GM21619 (cell line): ENCODE measurements at regions not wholly inside any gene's neighbourhood (a gene's known extent, or its start where the extent isn't known, plus 50 kb on each side); places are given as distances from the start of the nearest gene placed in this dataset.

ENCODE experiments used
- ATAC-seq: cut with Tn5 transposase; IDR thresholded peaks from one replicate; pipeline ENCODE4 v1.9.1; 2021; ENCODE audit not compliant: unreplicated experiment

GRCh38 chr14:44720707-44721106, 213.6 kb upstream of the FSCB start:
- no peak for ATAC-seq

DNA sequence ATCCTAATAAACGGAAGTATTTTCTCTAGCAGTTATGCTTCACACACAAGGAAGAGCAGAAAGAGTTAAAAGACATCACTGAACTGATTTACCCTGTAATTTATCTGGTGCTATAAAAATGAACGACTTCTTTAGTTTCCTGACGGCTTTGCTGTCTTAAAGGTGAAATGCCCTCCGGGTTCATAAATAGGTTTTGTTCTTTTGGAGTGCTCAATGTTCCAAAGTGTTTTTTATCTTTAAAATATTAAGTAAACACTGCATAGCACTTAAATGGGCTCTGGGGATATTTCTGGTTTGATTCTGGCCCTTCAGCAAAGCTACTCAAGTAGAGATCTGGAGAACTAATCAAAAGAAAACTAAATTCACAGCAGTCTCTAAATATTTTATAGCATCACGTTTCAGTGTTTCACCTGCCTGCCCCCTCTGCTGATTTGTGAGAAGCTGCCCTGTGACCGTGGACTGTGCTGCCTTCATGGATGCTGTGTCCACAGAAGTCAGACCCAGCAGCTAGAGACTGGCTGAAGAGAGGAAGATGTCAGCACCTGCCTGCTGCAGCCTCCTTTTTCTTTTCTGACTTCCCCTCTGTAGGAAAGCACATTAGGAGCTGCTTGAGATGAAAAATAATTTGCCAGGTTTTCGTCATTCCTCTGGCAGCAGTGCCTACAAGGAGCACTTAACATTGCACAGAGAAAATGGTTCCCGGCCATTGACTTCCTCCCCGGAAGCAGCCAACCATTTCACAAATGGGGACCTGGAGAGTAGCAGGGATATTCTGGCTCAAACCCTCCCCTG, 205.1 kb upstream of the FSCB start:
- no peak for ATAC-seq

- no peak for ATAC-seq
These were observed 194.6 kb upstream of the FSCB start for GRCh38 chr14:44701563-44702263.

- ATAC-seq, result no peak
These were observed 193.6 kb upstream of the FSCB start for GRCh38 chr14:44700694-44701093.

GRCh38 chr14:44700184-44700583, 193.1 kb upstream of the FSCB start:
- no peak for ATAC-seq

DNA sequence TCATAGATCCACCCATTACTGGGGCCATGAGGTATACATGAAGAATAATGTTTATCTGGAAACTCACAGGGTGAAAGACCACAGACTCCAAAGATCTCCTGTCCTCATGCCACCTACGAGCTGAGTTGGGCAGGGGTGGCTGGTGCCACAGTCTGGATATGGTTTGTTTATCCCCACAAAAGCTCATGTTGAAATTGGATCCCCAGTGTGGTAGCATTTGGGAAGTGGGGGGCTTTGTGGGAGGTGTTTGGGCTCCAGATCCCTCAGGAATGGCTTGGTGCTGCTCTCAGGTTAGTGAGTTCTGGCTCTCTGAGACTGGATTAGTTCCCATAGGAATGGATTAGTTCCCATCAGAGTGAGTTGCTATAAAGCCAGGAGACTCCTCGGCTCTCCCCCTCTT, 192.3 kb upstream of the FSCB start:
- no peak for ATAC-seq

GRCh38 chr14:44669496-44669895, 162.4 kb upstream of the FSCB start:
- ATAC-seq, result no peak

DNA sequence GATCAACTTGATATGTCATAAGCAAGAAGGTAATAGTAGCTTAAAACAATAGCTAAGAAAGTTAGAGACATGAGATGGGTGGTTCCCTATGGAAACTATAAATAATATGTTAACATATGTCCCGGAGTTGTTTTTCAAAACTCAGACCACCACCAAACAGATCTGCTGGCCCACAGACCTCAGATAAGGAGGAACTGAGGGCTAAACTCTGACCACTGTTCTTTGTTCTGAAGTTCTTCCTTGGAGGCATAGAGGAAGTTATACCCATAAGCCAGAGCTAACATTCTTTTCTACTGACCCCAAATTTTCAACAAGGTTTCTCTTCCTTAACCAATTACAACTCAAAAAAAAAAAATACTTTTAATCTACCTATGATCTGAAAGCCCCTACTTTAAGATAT, 156.1 kb upstream of the FSCB start:
- no peak for ATAC-seq

GRCh38 chr14:44662250-44662891, 155.3 kb upstream of the FSCB start:
- no peak for ATAC-seq

DNA sequence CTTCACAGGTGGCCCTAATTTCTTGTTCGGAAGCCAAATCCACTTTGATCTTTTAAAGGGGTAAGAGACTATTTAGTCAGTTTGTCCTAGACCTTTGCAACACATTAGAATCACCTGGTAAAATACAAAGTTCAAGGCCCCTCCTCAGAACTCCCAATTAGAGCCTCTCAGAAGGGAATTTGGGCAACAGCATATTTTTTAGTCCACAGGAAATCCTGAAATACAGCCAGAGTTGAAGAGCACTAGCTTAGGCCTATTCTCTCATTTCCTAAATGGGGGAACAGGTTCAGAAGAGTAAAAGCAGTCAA, 151.3 kb upstream of the FSCB start:
- no peak for ATAC-seq

- ATAC-seq, result no peak
These were observed 150.8 kb upstream of the FSCB start for GRCh38 chr14:44657696-44658388.

GRCh38 chr14:44657203-44657602, 150.1 kb upstream of the FSCB start:
- ATAC-seq, result no peak

- no peak for ATAC-seq
These were observed 147.5 kb upstream of the FSCB start for GRCh38 chr14:44654591-44654990.

DNA sequence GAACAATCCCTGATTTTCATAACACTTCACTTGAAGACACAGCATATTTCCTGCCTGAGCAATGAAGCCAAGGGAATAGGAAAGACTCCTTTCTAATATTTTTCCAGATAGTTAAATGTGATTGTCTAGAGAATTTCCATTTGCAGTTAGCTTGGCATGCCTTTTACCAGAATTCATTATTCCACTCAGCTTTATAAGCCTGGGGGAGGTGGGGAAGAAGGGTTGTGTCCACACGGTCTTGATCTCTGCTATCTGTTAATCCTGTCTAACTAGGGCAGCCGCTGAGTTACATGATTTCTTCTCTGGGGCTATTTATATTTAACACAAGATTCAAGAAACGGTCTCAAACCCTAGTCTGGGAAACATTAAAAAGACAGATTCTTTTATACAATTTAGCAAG, 146.6 kb upstream of the FSCB start:
- no peak for ATAC-seq

- ATAC-seq, result no peak
These were observed 145.6 kb upstream of the FSCB start for GRCh38 chr14:44652640-44653039.

GRCh38 chr14:44649061-44649460, 142.0 kb upstream of the FSCB start:
- no peak for ATAC-seq

DNA sequence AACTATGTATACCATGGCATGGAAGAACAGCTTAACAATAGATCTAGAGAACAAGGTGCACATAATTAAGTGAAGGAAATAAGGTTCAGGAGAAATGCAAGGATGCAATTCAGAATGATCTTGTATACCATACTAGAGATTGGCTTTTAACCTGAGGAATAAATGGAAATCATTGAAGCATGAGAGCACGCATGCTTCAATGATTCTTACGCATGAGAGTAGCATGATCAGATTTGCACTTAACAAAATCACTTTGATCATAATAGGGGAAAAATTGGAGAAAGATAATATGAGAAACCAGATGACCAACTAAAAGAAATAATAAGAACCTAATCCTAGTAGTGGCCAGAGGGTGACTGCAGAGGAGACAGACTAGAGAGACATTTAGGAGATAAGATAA, 133.3 kb upstream of the FSCB start:
- ATAC-seq, result no peak

DNA sequence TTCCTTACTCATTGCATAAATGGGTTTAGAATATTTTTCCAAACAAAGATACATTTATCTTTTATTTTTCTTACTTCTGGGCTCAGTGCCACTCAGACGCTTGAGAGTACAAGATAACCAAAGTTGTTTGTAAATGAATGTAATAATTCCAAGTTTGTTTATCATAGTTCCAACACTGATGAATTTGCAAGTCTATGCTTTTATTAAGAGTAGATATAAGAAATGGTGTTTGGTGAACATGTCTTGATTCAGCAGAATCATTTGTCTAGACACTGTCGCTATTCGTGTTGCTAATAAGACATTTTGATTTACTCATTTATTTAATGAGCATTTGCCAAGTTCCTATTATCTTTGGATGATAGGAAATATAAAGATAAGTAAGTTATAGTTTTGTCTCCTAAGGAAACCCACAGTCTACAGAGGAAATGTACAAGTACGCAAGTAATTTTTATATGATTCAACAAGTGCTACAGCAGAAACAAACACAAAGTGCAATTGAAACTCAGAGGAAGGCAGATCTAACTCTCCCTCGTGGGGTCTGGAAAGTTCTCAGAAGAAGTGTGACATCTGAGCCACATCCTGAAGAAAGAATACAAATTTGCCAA, 132.8 kb upstream of the FSCB start:
- no peak for ATAC-seq

- no peak for ATAC-seq
These were observed 127.6 kb upstream of the FSCB start for GRCh38 chr14:44634692-44635091.

DNA sequence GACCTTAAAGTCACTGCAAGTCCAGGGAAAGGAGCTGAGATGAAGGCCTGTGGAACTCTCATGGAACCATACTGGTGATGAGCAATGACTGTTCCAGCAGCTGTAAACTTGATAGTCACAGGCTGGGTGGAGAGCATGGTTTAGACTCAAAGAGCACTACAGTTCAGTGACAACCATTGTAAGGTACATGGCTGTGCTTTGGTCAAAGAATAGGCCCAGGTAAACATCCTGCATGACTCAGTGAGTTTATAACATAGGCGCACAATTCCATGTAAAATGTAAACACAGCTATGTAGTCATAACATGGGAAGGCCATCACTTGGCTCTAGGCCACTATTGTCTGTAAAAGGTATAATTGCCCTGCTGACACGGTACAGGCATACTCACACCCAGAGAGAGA, 119.3 kb upstream of the FSCB start:
- ATAC-seq, result no peak

- ATAC-seq, result no peak
These were observed 118.0 kb upstream of the FSCB start for GRCh38 chr14:44625098-44625497.
